ENCODE measurements at regions not wholly inside any gene's neighbourhood (a gene's known extent, or its start where the extent isn't known, plus 50 kb on each side); places are given as distances from the start of the nearest gene placed in this dataset.
"Not testable (repeated sequence)": the region's sequence is repeated elsewhere in the genome, so short reads cannot be mapped to it uniquely, and the experiment has no call there.

GRCh38 chr2:95677346-95677745 is 85.5 kb downstream of the TRIM43 start:
- Histone ChIP-seq H3K79me2 (ENCODE audit: insufficient read depth, low read length) (no peaks in the 10 kb centered on the region), H3K4me3 (ENCODE audit: low read depth, low read length, poor library complexity, severe bottlenecking) (no peak overlapping the region), H3K9me2 (ENCODE audit: low read depth, low read length) (no peaks in the 10 kb centered on the region), H3K9ac (ENCODE audit: low read length) (no peak overlapping the region), H3K4me1 (ENCODE audit: insufficient read depth, low read length, severe bottlenecking) (no peaks in the 10 kb centered on the region), H3K27me3 (ENCODE audit: insufficient read depth, low read length) (peaks cover 4% of the 10 kb centered on the region; the same call in 1 of the 2 replicates), H4K20me1 (ENCODE audit: insufficient read depth, low read length) (no peaks in the 10 kb centered on the region), H3K9me3 (ENCODE audit: low read length) (no peaks in the 10 kb centered on the region), H3K27ac (ENCODE audit: low read depth, low read length, poor library complexity, severe bottlenecking) (no peak overlapping the region), H3K36me3 (ENCODE audit: insufficient read depth, low read length) (no peaks in the 10 kb centered on the region), H3F3A (ENCODE audit: insufficient read depth, low read length) (no peaks in the 10 kb centered on the region), H2AFZ (ENCODE audit: low read length) (no peak overlapping the region), H3K4me2 (ENCODE audit: low read length) (no peak overlapping the region)
- no peak for TF ChIP-seq CTCF (IDR thresholded peaks at IDR 0.05; ENCODE audit: low read length)
- TF ChIP-seq EZH2 (IDR thresholded peaks at IDR 0.05; ENCODE audit: borderline replicate concordance, low read length) = no peak

- not testable (repeated sequence) for H3K9me3 ChIP-seq (ENCODE audit: low read length); H2AFZ ChIP-seq (ENCODE audit: low read length); H3F3A ChIP-seq (ENCODE audit: insufficient read depth, low read length); H3K27me3 ChIP-seq (ENCODE audit: insufficient read depth, low read length); H3K4me1 ChIP-seq (ENCODE audit: insufficient read depth, low read length, severe bottlenecking); H3K27ac ChIP-seq (ENCODE audit: low read depth, low read length, poor library complexity, severe bottlenecking); H4K20me1 ChIP-seq (ENCODE audit: insufficient read depth, low read length); H3K4me2 ChIP-seq (ENCODE audit: low read length); H3K36me3 ChIP-seq (ENCODE audit: insufficient read depth, low read length); H3K9ac ChIP-seq (ENCODE audit: low read length); H3K79me2 ChIP-seq (ENCODE audit: insufficient read depth, low read length); H3K4me3 ChIP-seq (ENCODE audit: low read depth, low read length, poor library complexity, severe bottlenecking); H3K9me2 ChIP-seq (ENCODE audit: low read depth, low read length)
Measured at GRCh38 chr2:95677833-95678232, 86.0 kb downstream of the TRIM43 start.

- not testable (repeated sequence) for H3F3A ChIP-seq (ENCODE audit: insufficient read depth, low read length); H3K9ac ChIP-seq (ENCODE audit: low read length); H3K4me2 ChIP-seq (ENCODE audit: low read length); H3K27ac ChIP-seq (ENCODE audit: low read depth, low read length, poor library complexity, severe bottlenecking); H3K27me3 ChIP-seq (ENCODE audit: insufficient read depth, low read length); H3K79me2 ChIP-seq (ENCODE audit: insufficient read depth, low read length); H3K4me3 ChIP-seq (ENCODE audit: low read depth, low read length, poor library complexity, severe bottlenecking); H3K4me1 ChIP-seq (ENCODE audit: insufficient read depth, low read length, severe bottlenecking); H2AFZ ChIP-seq (ENCODE audit: low read length); H3K36me3 ChIP-seq (ENCODE audit: insufficient read depth, low read length); H3K9me3 ChIP-seq (ENCODE audit: low read length); H4K20me1 ChIP-seq (ENCODE audit: insufficient read depth, low read length); H3K9me2 ChIP-seq (ENCODE audit: low read depth, low read length)
Measured at GRCh38 chr2:95681158-95681557, 89.4 kb downstream of the TRIM43 start.

GRCh38 chr2:95681589-95682081 is 89.8 kb downstream of the TRIM43 start:
- H3K9me3 ChIP-seq (ENCODE audit: low read length); H3K4me2 ChIP-seq (ENCODE audit: low read length); H3F3A ChIP-seq (ENCODE audit: insufficient read depth, low read length); H3K79me2 ChIP-seq (ENCODE audit: insufficient read depth, low read length); H3K4me1 ChIP-seq (ENCODE audit: insufficient read depth, low read length, severe bottlenecking); H3K27ac ChIP-seq (ENCODE audit: low read depth, low read length, poor library complexity, severe bottlenecking); H3K36me3 ChIP-seq (ENCODE audit: insufficient read depth, low read length); H3K27me3 ChIP-seq (ENCODE audit: insufficient read depth, low read length); H3K9ac ChIP-seq (ENCODE audit: low read length); H3K9me2 ChIP-seq (ENCODE audit: low read depth, low read length); H2AFZ ChIP-seq (ENCODE audit: low read length); H4K20me1 ChIP-seq (ENCODE audit: insufficient read depth, low read length); H3K4me3 ChIP-seq (ENCODE audit: low read depth, low read length, poor library complexity, severe bottlenecking): not testable (repeated sequence)

GRCh38 chr2:95682889-95683517 is 91.2 kb downstream of the TRIM43 start:
- H3K9me2 ChIP-seq (ENCODE audit: low read depth, low read length); H3K4me2 ChIP-seq (ENCODE audit: low read length); H3K9me3 ChIP-seq (ENCODE audit: low read length); H3K27ac ChIP-seq (ENCODE audit: low read depth, low read length, poor library complexity, severe bottlenecking); H3K36me3 ChIP-seq (ENCODE audit: insufficient read depth, low read length); H3K4me1 ChIP-seq (ENCODE audit: insufficient read depth, low read length, severe bottlenecking); H3K4me3 ChIP-seq (ENCODE audit: low read depth, low read length, poor library complexity, severe bottlenecking); H3K27me3 ChIP-seq (ENCODE audit: insufficient read depth, low read length); H3K79me2 ChIP-seq (ENCODE audit: insufficient read depth, low read length); H2AFZ ChIP-seq (ENCODE audit: low read length); H3K9ac ChIP-seq (ENCODE audit: low read length); H4K20me1 ChIP-seq (ENCODE audit: insufficient read depth, low read length); H3F3A ChIP-seq (ENCODE audit: insufficient read depth, low read length): not testable (repeated sequence)
